ENCODE measurements at regions not wholly inside any gene's neighbourhood (a gene's known extent, or its start where the extent isn't known, plus 50 kb on each side); places are given as distances from the start of the nearest gene placed in this dataset.
"Not testable (repeated sequence)": the region's sequence is repeated elsewhere in the genome, so short reads cannot be mapped to it uniquely, and the experiment has no call there.

- WGBS, result 81% methylated on average over 1 of the region's 1 CpG
- Histone ChIP-seq H3K27ac (ENCODE audit: low read depth) (no peak overlapping the region), H3K36me3 (ENCODE audit: insufficient read depth) (no peaks in the 10 kb centered on the region), H3K4me1 (ENCODE audit: insufficient read depth) (no peaks in the 10 kb centered on the region), H3K4me3 (ENCODE audit: low read depth, low read length) (no peak overlapping the region)
- no peak for DNase-seq (ENCODE audit: extremely low spot score)
These were observed 893.0 kb downstream of the UQCRFS1 start for GRCh38 chr19:28319918-28320317.

- Histone ChIP-seq H3K36me3 (ENCODE audit: insufficient read depth) (no peaks in the 10 kb centered on the region), H3K4me3 (ENCODE audit: low read depth, low read length) (no peak overlapping the region), H3K27ac (ENCODE audit: low read depth) (no peak overlapping the region), H3K4me1 (ENCODE audit: insufficient read depth) (no peaks in the 10 kb centered on the region)
- DNase-seq (ENCODE audit: extremely low spot score), result no peak
- 36% methylated on average over 2 of the region's 2 CpGs for WGBS
These were observed 893.7 kb downstream of the UQCRFS1 start for GRCh38 chr19:28319227-28319626.

- H3K36me3 ChIP-seq (ENCODE audit: insufficient read depth), result no peaks in the 10 kb centered on the region
- no peak overlapping the region for H3K4me3 ChIP-seq (ENCODE audit: low read depth, low read length)
- WGBS, result 56% methylated on average over 9 of the region's 9 CpGs
- H3K4me1 ChIP-seq (ENCODE audit: insufficient read depth), result no peaks in the 10 kb centered on the region
- H3K27ac ChIP-seq (ENCODE audit: low read depth), result no peak overlapping the region
- DNase-seq (ENCODE audit: extremely low spot score), result no peak
These were observed 894.3 kb downstream of the UQCRFS1 start for GRCh38 chr19:28318469-28319179.

GRCh38 chr19:28316464-28316863 is 896.5 kb downstream of the UQCRFS1 start:
- no peaks in the 10 kb centered on the region for H3K4me1 ChIP-seq (ENCODE audit: insufficient read depth)
- WGBS, result 64% methylated on average over 7 of the region's 7 CpGs

GRCh38 chr19:28314756-28315155 is 898.2 kb downstream of the UQCRFS1 start:
- Histone ChIP-seq H3K4me1 (ENCODE audit: insufficient read depth) (no peaks in the 10 kb centered on the region), H3K27ac (ENCODE audit: low read depth) (no peak overlapping the region), H3K4me3 (ENCODE audit: low read depth, low read length) (no peak overlapping the region), H3K36me3 (ENCODE audit: insufficient read depth) (no peaks in the 10 kb centered on the region)
- DNase-seq (ENCODE audit: extremely low spot score), result no peak
- 70% methylated on average over 3 of the region's 3 CpGs for WGBS

More at GRCh38 chr19:28316464-28316863, 896.5 kb downstream of the UQCRFS1 start:
- Histone ChIP-seq H3K27ac (ENCODE audit: low read depth) (no peak overlapping the region), H3K4me3 (ENCODE audit: low read depth, low read length) (no peak overlapping the region), H3K36me3 (ENCODE audit: insufficient read depth) (no peaks in the 10 kb centered on the region)
- no peak for DNase-seq (ENCODE audit: extremely low spot score)

GRCh38 chr19:28314287-28314686 is 898.7 kb downstream of the UQCRFS1 start:
- no peak overlapping the region for H3K4me3 ChIP-seq (ENCODE audit: low read depth, low read length)
- no peak for DNase-seq (ENCODE audit: extremely low spot score)
- no peaks in the 10 kb centered on the region for H3K4me1 ChIP-seq (ENCODE audit: insufficient read depth)
- no peak overlapping the region for H3K27ac ChIP-seq (ENCODE audit: low read depth)
- no peaks in the 10 kb centered on the region for H3K36me3 ChIP-seq (ENCODE audit: insufficient read depth)
- 72% methylated on average over 4 of the region's 4 CpGs for WGBS

GRCh38 chr19:28313633-28314032 is 899.3 kb downstream of the UQCRFS1 start:
- H3K4me3 ChIP-seq (ENCODE audit: low read depth, low read length), result no peak overlapping the region
- no peaks in the 10 kb centered on the region for H3K36me3 ChIP-seq (ENCODE audit: insufficient read depth)
- 76% methylated on average over 10 of the region's 10 CpGs for WGBS
- no peaks in the 10 kb centered on the region for H3K4me1 ChIP-seq (ENCODE audit: insufficient read depth)
- no peak overlapping the region for H3K27ac ChIP-seq (ENCODE audit: low read depth)
- DNase-seq (ENCODE audit: extremely low spot score), result no peak

GRCh38 chr19:28312269-28312668 is 900.7 kb downstream of the UQCRFS1 start:
- no peak overlapping the region for H3K4me3 ChIP-seq (ENCODE audit: low read depth, low read length)
- 72% methylated on average over 8 of the region's 8 CpGs for WGBS

GRCh38 chr19:28310829-28311228 is 902.1 kb downstream of the UQCRFS1 start:
- H3K27ac ChIP-seq (ENCODE audit: low read depth); H3K36me3 ChIP-seq (ENCODE audit: insufficient read depth); DNase-seq (ENCODE audit: extremely low spot score); H3K4me1 ChIP-seq (ENCODE audit: insufficient read depth); H3K4me3 ChIP-seq (ENCODE audit: low read depth, low read length): not testable (repeated sequence)
- WGBS, result 73% methylated on average over 1 of the region's 2 CpGs

More at GRCh38 chr19:28312269-28312668, 900.7 kb downstream of the UQCRFS1 start:
- DNase-seq (ENCODE audit: extremely low spot score), result no peak
- Histone ChIP-seq H3K36me3 (ENCODE audit: insufficient read depth) (no peaks in the 10 kb centered on the region), H3K4me1 (ENCODE audit: insufficient read depth) (no peaks in the 10 kb centered on the region), H3K27ac (ENCODE audit: low read depth) (no peak overlapping the region)

- WGBS, result 60% methylated on average over 5 of the region's 5 CpGs
- no peak for DNase-seq (ENCODE audit: extremely low spot score)
- Histone ChIP-seq H3K36me3 (ENCODE audit: insufficient read depth) (no peaks in the 10 kb centered on the region), H3K27ac (ENCODE audit: low read depth) (no peak overlapping the region), H3K4me3 (ENCODE audit: low read depth, low read length) (no peak overlapping the region), H3K4me1 (ENCODE audit: insufficient read depth) (no peaks in the 10 kb centered on the region)
These were observed 903.9 kb downstream of the UQCRFS1 start for GRCh38 chr19:28309070-28309469.

- WGBS, result 47% methylated on average over 1 of the region's 1 CpG
- Histone ChIP-seq H3K4me1 (ENCODE audit: insufficient read depth) (no peaks in the 10 kb centered on the region), H3K4me3 (ENCODE audit: low read depth, low read length) (no peak overlapping the region), H3K36me3 (ENCODE audit: insufficient read depth) (no peaks in the 10 kb centered on the region), H3K27ac (ENCODE audit: low read depth) (no peak overlapping the region)
- no peak for DNase-seq (ENCODE audit: extremely low spot score)
These were observed 905.0 kb downstream of the UQCRFS1 start for GRCh38 chr19:28307963-28308362.

GRCh38 chr19:28307487-28307886 is 905.5 kb downstream of the UQCRFS1 start:
- H3K4me3 ChIP-seq (ENCODE audit: low read depth, low read length), result no peak overlapping the region
- H3K4me1 ChIP-seq (ENCODE audit: insufficient read depth), result no peaks in the 10 kb centered on the region
- WGBS, result 71% methylated on average over 2 of the region's 2 CpGs
- DNase-seq (ENCODE audit: extremely low spot score), result no peak
- H3K27ac ChIP-seq (ENCODE audit: low read depth), result no peak overlapping the region
- H3K36me3 ChIP-seq (ENCODE audit: insufficient read depth), result no peaks in the 10 kb centered on the region

GRCh38 chr19:28305513-28305912 is 907.4 kb downstream of the UQCRFS1 start:
- H3K4me3 ChIP-seq (ENCODE audit: low read depth, low read length), result no peak overlapping the region
- no peaks in the 10 kb centered on the region for H3K4me1 ChIP-seq (ENCODE audit: insufficient read depth)
- WGBS, result 71% methylated on average over 4 of the region's 4 CpGs
- H3K36me3 ChIP-seq (ENCODE audit: insufficient read depth), result no peaks in the 10 kb centered on the region
- DNase-seq (ENCODE audit: extremely low spot score), result no peak
- H3K27ac ChIP-seq (ENCODE audit: low read depth), result no peak overlapping the region

- DNase-seq (ENCODE audit: extremely low spot score), result no peak
- Histone ChIP-seq H3K27ac (ENCODE audit: low read depth) (no peak overlapping the region), H3K4me1 (ENCODE audit: insufficient read depth) (no peaks in the 10 kb centered on the region), H3K4me3 (ENCODE audit: low read depth, low read length) (no peak overlapping the region), H3K36me3 (ENCODE audit: insufficient read depth) (no peaks in the 10 kb centered on the region)
- 82% methylated on average over 7 of the region's 7 CpGs for WGBS
These were observed 909.4 kb downstream of the UQCRFS1 start for GRCh38 chr19:28303502-28303901.

GRCh38 chr19:28301961-28302360 is 911.0 kb downstream of the UQCRFS1 start:
- Histone ChIP-seq H3K4me1 (ENCODE audit: insufficient read depth) (no peaks in the 10 kb centered on the region), H3K36me3 (ENCODE audit: insufficient read depth) (no peaks in the 10 kb centered on the region), H3K4me3 (ENCODE audit: low read depth, low read length) (no peak overlapping the region), H3K27ac (ENCODE audit: low read depth) (no peak overlapping the region)
- DNase-seq (ENCODE audit: extremely low spot score), result no peak
- 55% methylated on average over 5 of the region's 5 CpGs for WGBS
